ENCODE measurements at regions not wholly inside any gene's neighbourhood (a gene's known extent, or its start where the extent isn't known, plus 50 kb on each side); places are given as distances from the start of the nearest gene placed in this dataset.
"Not testable (repeated sequence)": the region's sequence is repeated elsewhere in the genome, so short reads cannot be mapped to it uniquely, and the experiment has no call there.

DNA sequence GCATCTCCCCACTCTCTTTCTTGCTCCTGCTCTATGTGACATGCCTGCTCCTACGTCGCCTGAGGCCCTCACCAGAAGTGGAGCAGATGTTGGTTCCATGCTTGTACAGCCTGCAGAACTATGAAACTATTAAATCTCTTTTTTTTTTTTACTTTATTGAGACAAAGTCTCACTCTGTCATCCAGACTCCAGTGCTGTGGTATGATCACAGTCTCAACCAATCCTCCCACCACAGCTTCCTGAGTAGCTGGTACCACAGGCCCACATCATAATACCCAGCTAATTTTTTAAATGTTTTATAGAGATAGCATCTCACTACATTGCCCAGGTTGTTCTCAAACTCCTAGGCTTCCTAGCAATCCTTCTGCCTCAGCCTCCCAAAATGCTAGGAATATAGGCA is 1067.7 kb downstream of the PCDH9 start:
- TF ChIP-seq, protein P1, sequence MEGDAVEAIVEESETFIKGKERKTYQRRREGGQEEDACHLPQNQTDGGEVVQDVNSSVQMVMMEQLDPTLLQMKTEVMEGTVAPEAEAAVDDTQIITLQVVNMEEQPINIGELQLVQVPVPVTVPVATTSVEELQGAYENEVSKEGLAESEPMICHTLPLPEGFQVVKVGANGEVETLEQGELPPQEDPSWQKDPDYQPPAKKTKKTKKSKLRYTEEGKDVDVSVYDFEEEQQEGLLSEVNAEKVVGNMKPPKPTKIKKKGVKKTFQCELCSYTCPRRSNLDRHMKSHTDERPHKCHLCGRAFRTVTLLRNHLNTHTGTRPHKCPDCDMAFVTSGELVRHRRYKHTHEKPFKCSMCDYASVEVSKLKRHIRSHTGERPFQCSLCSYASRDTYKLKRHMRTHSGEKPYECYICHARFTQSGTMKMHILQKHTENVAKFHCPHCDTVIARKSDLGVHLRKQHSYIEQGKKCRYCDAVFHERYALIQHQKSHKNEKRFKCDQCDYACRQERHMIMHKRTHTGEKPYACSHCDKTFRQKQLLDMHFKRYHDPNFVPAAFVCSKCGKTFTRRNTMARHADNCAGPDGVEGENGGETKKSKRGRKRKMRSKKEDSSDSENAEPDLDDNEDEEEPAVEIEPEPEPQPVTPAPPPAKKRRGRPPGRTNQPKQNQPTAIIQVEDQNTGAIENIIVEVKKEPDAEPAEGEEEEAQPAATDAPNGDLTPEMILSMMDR (conservative IDR thresholded peaks at IDR 0.05; ENCODE audit: low read depth, low read length), result no peak
- no peak for DNase-seq (ENCODE audit: low read depth)
- H3K4me3 ChIP-seq (ENCODE audit: low read depth, low read length), result no peak overlapping the region

GRCh38 chr13:66159511-66159910 is 1070.6 kb downstream of the PCDH9 start:
- DNase-seq (ENCODE audit: low read depth), result peak; percentile 19
- no peak overlapping the region for H3K4me3 ChIP-seq (ENCODE audit: low read depth, low read length)
- TF ChIP-seq, protein P1 (conservative IDR thresholded peaks at IDR 0.05; ENCODE audit: low read depth, low read length), result no peak

GRCh38 chr13:66154976-66155375 is 1075.2 kb downstream of the PCDH9 start:
- no peak overlapping the region for H3K4me3 ChIP-seq (ENCODE audit: low read depth, low read length)
- TF ChIP-seq, protein P1 (conservative IDR thresholded peaks at IDR 0.05; ENCODE audit: low read depth, low read length), result no peak
- DNase-seq (ENCODE audit: low read depth), result no peak

- DNase-seq (ENCODE audit: low read depth), result no peak
- TF ChIP-seq, protein P1 (conservative IDR thresholded peaks at IDR 0.05; ENCODE audit: low read depth, low read length), result no peak
- H3K4me3 ChIP-seq (ENCODE audit: low read depth, low read length), result no peak overlapping the region
Observed at GRCh38 chr13:66154354-66154753, 1075.8 kb downstream of the PCDH9 start.

- H3K4me3 ChIP-seq (ENCODE audit: low read depth, low read length), result no peak overlapping the region
- TF ChIP-seq, protein P1 (conservative IDR thresholded peaks at IDR 0.05; ENCODE audit: low read depth, low read length), result no peak
- no peak for DNase-seq (ENCODE audit: low read depth)
Observed at GRCh38 chr13:66152596-66152995, 1077.5 kb downstream of the PCDH9 start.

GRCh38 chr13:66144357-66144756 is 1085.8 kb downstream of the PCDH9 start:
- not testable (repeated sequence) for H3K4me3 ChIP-seq (ENCODE audit: low read depth, low read length); DNase-seq (ENCODE audit: low read depth)

DNA sequence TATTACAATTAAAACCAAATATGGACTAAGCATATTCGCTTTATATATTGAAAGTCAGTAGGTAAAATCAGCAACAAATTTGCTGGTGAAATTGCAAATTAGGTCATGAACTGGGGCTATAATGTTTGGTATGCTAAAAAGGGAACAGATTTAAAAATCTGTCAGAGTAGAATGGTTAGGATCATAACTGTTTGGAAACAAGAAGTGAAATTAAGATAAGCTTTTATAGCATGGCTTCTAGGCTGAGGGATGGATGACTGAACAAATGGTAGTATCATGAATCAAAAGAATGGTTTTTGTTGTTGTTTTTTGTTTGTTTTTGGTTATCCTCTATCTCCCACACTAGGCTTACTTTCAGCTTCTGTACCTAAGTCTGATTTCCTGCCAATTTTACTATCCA is 1090.4 kb downstream of the PCDH9 start:
- no peak for DNase-seq (ENCODE audit: low read depth)
- TF ChIP-seq, protein P1 (conservative IDR thresholded peaks at IDR 0.05; ENCODE audit: low read depth, low read length), result no peak
- H3K4me3 ChIP-seq (ENCODE audit: low read depth, low read length), result no peak overlapping the region

GRCh38 chr13:66139250-66139649 is 1090.9 kb downstream of the PCDH9 start:
- H3K4me3 ChIP-seq (ENCODE audit: low read depth, low read length), result no peak overlapping the region
- no peak for DNase-seq (ENCODE audit: low read depth)
- TF ChIP-seq, protein P1 (conservative IDR thresholded peaks at IDR 0.05; ENCODE audit: low read depth, low read length), result no peak
